Transverse colon (tissue), 4 donors: ENCODE measurements at regions not wholly inside any gene's neighbourhood (a gene's known extent, or its start where the extent isn't known, plus 50 kb on each side); places are given as distances from the start of the nearest gene placed in this dataset.

Source experiments
- EP300 ChIP-seq: sonication (generic); formaldehyde crosslinking; IDR thresholded peaks from one replicate; pipeline ENCODE4 v1.6.1; 2017; ENCODE audit warnings: antibody characterized with exemption, low read depth
- POLR2A ChIP-seq: fragments of 450-650 bp; IDR thresholded peaks from one replicate; pipeline ENCODE4 v1.6.1; 2016; ENCODE audit warnings: antibody characterized with exemption, mild to moderate bottlenecking, moderate library complexity
- POLR2AphosphoS5 ChIP-seq, 3 donors: sonication (generic); formaldehyde crosslinking; IDR thresholded peaks; one replicate each; pipeline ENCODE4 v1.6.1; 2016; ENCODE audit warnings: antibody characterized with exemption in 3 of 3
- TF ChIP-seq, protein P1 (sequence below), 5 experiments: fragments of 200-600 bp in 3 of 5; fragments of 450-650 bp in 2 of 5; sonication (generic) in 3 of 5; IDR thresholded peaks; 1 replicate in 2 of 5; 2 replicates in 3 of 5; pipeline ENCODE4 v1.5.1; 2016 to 2017; ENCODE audit warnings: antibody characterized with exemption in 5 of 5, inconsistent platforms in 3 of 5, mild to moderate bottlenecking in 2 of 5, moderate library complexity in 1 of 5

DNA sequence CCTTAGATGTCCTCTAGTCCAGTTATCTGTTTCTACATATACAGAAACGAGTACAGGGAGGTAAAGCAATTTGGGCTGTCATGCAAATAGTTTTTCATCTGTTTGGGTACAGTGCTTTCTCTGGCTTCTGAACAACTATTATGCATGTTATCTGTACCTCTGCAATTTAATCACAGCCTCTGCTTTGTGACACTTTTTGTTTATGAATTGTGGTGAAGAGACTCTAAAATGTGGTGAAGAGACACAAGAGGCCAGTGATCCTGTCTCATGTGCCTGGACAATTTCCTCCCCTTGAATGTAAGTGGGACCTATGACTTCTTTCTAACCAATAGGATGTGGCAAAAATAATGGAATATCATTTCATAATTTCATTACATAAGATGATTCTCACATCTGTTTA, 130.3 kb upstream of the ARHGAP42 start:
- TF ChIP-seq POLR2A (no peak), POLR2AphosphoS5 (IDR thresholded peaks at IDR 0.05) (no peak), EP300 (no peak)
- TF ChIP-seq, protein P1, sequence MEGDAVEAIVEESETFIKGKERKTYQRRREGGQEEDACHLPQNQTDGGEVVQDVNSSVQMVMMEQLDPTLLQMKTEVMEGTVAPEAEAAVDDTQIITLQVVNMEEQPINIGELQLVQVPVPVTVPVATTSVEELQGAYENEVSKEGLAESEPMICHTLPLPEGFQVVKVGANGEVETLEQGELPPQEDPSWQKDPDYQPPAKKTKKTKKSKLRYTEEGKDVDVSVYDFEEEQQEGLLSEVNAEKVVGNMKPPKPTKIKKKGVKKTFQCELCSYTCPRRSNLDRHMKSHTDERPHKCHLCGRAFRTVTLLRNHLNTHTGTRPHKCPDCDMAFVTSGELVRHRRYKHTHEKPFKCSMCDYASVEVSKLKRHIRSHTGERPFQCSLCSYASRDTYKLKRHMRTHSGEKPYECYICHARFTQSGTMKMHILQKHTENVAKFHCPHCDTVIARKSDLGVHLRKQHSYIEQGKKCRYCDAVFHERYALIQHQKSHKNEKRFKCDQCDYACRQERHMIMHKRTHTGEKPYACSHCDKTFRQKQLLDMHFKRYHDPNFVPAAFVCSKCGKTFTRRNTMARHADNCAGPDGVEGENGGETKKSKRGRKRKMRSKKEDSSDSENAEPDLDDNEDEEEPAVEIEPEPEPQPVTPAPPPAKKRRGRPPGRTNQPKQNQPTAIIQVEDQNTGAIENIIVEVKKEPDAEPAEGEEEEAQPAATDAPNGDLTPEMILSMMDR (IDR thresholded peaks at IDR 0.05) = no peak
